ENCODE measurements at regions not wholly inside any gene's neighbourhood (a gene's known extent, or its start where the extent isn't known, plus 50 kb on each side); places are given as distances from the start of the nearest gene placed in this dataset.

DNA sequence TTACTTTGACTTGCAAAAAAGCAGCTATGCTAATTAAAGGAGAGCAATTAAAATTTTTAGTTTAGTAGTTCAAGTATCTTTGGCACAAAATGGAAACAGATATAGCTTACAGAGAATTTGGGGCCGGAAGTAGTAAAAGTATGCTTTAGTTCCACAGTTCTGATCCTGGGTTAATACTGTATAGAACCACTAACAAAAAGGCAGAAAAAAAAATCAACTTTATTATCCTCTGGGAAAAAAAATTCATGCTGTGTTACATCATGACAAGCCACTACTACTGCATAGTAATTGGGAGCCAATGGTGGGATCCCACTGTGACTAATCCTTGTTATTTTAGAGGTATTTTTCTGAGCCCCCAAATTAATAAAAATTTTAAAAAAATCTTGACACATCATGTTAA, 246.8 kb upstream of the PRDM9 start:
- TF ChIP-seq ZFX (IDR thresholded peaks at IDR 0.05; ENCODE audit: borderline replicate concordance), result no peak
- TF ChIP-seq, protein P1, sequence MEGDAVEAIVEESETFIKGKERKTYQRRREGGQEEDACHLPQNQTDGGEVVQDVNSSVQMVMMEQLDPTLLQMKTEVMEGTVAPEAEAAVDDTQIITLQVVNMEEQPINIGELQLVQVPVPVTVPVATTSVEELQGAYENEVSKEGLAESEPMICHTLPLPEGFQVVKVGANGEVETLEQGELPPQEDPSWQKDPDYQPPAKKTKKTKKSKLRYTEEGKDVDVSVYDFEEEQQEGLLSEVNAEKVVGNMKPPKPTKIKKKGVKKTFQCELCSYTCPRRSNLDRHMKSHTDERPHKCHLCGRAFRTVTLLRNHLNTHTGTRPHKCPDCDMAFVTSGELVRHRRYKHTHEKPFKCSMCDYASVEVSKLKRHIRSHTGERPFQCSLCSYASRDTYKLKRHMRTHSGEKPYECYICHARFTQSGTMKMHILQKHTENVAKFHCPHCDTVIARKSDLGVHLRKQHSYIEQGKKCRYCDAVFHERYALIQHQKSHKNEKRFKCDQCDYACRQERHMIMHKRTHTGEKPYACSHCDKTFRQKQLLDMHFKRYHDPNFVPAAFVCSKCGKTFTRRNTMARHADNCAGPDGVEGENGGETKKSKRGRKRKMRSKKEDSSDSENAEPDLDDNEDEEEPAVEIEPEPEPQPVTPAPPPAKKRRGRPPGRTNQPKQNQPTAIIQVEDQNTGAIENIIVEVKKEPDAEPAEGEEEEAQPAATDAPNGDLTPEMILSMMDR (IDR thresholded peaks at IDR 0.05), result no peak
- H3K27ac ChIP-seq, result no peak overlapping the region

GRCh38 chr5:23257656-23258055, 249.8 kb upstream of the PRDM9 start:
- no peak overlapping the region for H3K27ac ChIP-seq
- TF ChIP-seq, protein P1 (IDR thresholded peaks at IDR 0.05), result no peak
- TF ChIP-seq ZFX (IDR thresholded peaks at IDR 0.05; ENCODE audit: borderline replicate concordance), result no peak

DNA sequence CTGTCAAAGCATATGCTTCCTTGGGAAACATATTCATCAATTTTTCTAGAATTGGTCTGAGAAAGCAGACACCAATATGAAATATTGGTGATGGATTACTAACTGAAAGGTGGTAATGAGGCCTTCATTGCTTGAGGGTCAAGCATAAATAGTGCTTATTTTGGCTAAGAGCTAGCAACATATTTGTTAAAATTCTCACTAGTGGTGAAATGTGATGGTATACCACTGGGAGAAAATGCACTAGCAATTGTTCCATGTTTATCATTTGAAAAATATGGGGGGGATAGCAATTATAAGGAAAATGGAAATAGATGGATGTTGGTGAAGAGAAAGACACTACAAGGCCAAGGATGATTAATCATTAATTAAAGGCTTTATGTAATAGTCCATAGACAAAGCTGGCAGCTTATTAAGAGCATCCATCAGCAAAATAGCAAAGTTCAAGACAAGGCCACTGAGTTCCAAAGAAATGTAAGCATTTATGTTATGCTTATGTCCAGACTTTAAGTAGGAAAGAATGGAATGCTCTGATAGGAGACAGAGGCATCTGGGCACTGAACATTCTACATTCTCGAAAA, 253.7 kb upstream of the PRDM9 start:
- H3K27ac ChIP-seq, result no peak overlapping the region
- TF ChIP-seq, protein P1 (IDR thresholded peaks at IDR 0.05), result no peak
- TF ChIP-seq ZFX (IDR thresholded peaks at IDR 0.05; ENCODE audit: borderline replicate concordance), result no peak

- no peak overlapping the region for H3K27ac ChIP-seq
- no peak for TF ChIP-seq ZFX (IDR thresholded peaks at IDR 0.05; ENCODE audit: borderline replicate concordance)
- TF ChIP-seq, protein P1 (IDR thresholded peaks at IDR 0.05), result no peak
These were observed 264.5 kb upstream of the PRDM9 start for GRCh38 chr5:23242891-23243290.

DNA sequence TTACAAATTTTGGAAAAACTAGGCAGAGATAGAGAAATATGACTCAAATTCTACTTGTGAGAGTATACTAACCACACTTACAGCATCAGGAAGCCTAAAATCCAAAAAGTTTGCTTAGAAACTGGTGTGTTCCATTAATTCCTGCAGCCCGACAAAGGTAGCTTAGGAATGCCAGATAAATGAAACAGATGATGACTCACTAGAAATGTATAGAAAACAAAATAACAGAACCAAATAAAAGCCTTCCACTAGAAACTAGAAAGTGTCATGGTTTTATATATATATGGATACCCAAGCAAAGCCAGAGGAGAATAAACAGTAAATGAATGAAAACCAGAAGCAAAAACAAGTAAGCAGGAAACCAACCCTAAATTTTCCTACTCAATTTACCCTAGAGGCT, 272.2 kb upstream of the PRDM9 start:
- no peak overlapping the region for H3K27ac ChIP-seq
- no peak for TF ChIP-seq ZFX (IDR thresholded peaks at IDR 0.05; ENCODE audit: borderline replicate concordance)
- TF ChIP-seq, protein P1 (IDR thresholded peaks at IDR 0.05), result no peak

DNA sequence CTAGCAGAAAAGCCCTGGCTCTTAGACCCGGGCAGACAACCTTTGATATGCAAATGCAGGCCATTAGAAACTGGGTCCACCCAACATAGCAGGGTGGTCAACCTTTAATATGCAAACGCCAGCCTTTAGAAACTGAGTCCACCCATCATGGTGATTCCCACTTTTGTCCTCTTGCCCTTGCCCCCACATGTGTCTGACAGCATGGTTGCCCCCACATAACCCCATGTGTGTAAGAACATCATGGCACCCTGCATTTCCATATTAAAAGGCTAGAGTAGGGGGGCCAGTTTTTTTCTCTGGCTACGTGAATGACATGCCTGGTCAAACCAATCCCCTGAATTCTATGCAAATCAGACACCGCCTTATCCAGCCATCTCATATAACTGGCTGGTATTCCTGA, 273.2 kb upstream of the PRDM9 start:
- no peak overlapping the region for H3K27ac ChIP-seq
- TF ChIP-seq, protein P1 (IDR thresholded peaks at IDR 0.05), result no peak
- no peak for TF ChIP-seq ZFX (IDR thresholded peaks at IDR 0.05; ENCODE audit: borderline replicate concordance)

DNA sequence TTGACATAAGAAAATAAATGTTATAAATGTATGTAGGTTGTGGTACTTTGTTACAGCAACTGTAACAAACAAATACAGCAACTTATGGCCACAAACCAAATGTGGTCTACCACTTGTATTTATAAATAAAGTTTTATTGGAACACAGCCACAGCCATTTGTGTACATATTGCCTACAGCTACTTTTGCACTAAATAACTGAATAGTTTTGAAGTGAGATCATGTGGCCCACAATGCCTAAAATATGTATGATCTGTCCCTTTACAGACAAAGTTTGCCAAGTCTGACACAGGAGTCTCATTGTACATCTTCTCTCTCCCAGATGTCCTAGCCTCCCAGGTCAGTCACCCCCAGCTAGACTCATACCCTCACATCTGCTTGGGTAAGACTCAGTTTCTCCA, 283.6 kb upstream of the PRDM9 start:
- TF ChIP-seq, protein P1 (IDR thresholded peaks at IDR 0.05), result no peak
- no peak for TF ChIP-seq ZFX (IDR thresholded peaks at IDR 0.05; ENCODE audit: borderline replicate concordance)
- H3K27ac ChIP-seq, result no peak overlapping the region

Data from 22Rv1 (cell line).